DND-41 (cell line): ENCODE measurements at regions not wholly inside any gene's neighbourhood (a gene's known extent, or its start where the extent isn't known, plus 50 kb on each side); places are given as distances from the start of the nearest gene placed in this dataset.
"Not testable (repeated sequence)": the region's sequence is repeated elsewhere in the genome, so short reads cannot be mapped to it uniquely, and the experiment has no call there.

Experiments used
- ATAC-seq: fragments of 200-7000 bp; cut with Tn5 transposase; 3 replicates; pipeline ENCODE4 v1.9.1; 2021; ENCODE audit warnings: low read depth; ENCODE audit not compliant: insufficient read depth
- DNase-seq: peaks from one replicate; pipeline ENCODE4 v3.0.0-alpha.2; 2020
- H2AFZ ChIP-seq: 2 replicates; pipeline ENCODE4 v1.6.0; 2012; ENCODE audit warnings: low read depth, low read length
- H3K27ac ChIP-seq: 2 replicates; pipeline ENCODE4 v1.5.1; 2012; ENCODE audit warnings: low read length, inconsistent platforms
- H3K27me3 ChIP-seq: fragments of 200-600 bp; sonication (generic); 2 replicates; pipeline ENCODE4 v1.6.0; 2012; ENCODE audit warnings: low read length, mild to moderate bottlenecking, inconsistent platforms; ENCODE audit not compliant: insufficient read depth, poor library complexity
- H3K36me3 ChIP-seq: 2 replicates; pipeline ENCODE4 v1.5.1; 2012; ENCODE audit warnings: low read length, inconsistent platforms; ENCODE audit not compliant: insufficient read depth
- H3K4me1 ChIP-seq: 2 replicates; pipeline ENCODE4 v1.5.1; 2012; ENCODE audit warnings: mild to moderate bottlenecking, low read length; ENCODE audit not compliant: insufficient read depth
- H3K4me2 ChIP-seq: 2 replicates; pipeline ENCODE4 v1.6.0; 2012; ENCODE audit warnings: mild to moderate bottlenecking, moderate library complexity, low read length, inconsistent platforms; ENCODE audit not compliant: insufficient read depth
- H3K4me3 ChIP-seq, 2 experiments: fragments of 200-600 bp in 1 of 2; shearing (Covaris generic) in 1 of 2; 2 replicates each; pipeline ENCODE4 v1.5.1; 2012 to 2016; ENCODE audit warnings: inconsistent platforms in 2 of 2, low read length in 2 of 2, mild to moderate bottlenecking in 2 of 2, low read depth in 1 of 2, moderate library complexity in 1 of 2
- H3K79me2 ChIP-seq: 2 replicates; pipeline ENCODE4 v1.6.0; 2012; ENCODE audit warnings: low read length, inconsistent platforms; ENCODE audit not compliant: insufficient read depth
- H3K9ac ChIP-seq: 2 replicates; pipeline ENCODE4 v1.6.0; 2012; ENCODE audit warnings: low read depth, mild to moderate bottlenecking, inconsistent platforms, low read length, moderate library complexity
- H3K9me3 ChIP-seq: 2 replicates; pipeline ENCODE4 v1.5.1; 2012; ENCODE audit warnings: low read length, moderate library complexity, mild to moderate bottlenecking, inconsistent platforms; ENCODE audit not compliant: insufficient read depth, severe bottlenecking
- H4K20me1 ChIP-seq: 2 replicates; pipeline ENCODE4 v1.6.0; 2012; ENCODE audit warnings: low read length; ENCODE audit not compliant: insufficient read depth
- CTCF ChIP-seq: IDR thresholded peaks from 2 replicates; pipeline ENCODE4 v1.5.1; 2012; ENCODE audit warnings: borderline replicate concordance, low read length, moderate library complexity, mild to moderate bottlenecking; ENCODE audit not compliant: poor library complexity, severe bottlenecking; ENCODE audit errors: extremely low read depth
- EZH2 ChIP-seq: IDR thresholded peaks from 3 replicates; pipeline ENCODE4 v1.6.1; 2012; ENCODE audit warnings: borderline replicate concordance, low read depth, mild to moderate bottlenecking, moderate library complexity, low read length, inconsistent platforms; ENCODE audit not compliant: severe bottlenecking

- Histone ChIP-seq H3K9ac (no peak overlapping the region), H3K4me2 (no peak overlapping the region), H3K27ac (no peak overlapping the region), H2AFZ (no peak overlapping the region), H3K4me3 (no peak overlapping the region), H3K36me3 (no peaks in the 10 kb centered on the region), H3K4me1 (no peaks in the 10 kb centered on the region), H4K20me1 (no peaks in the 10 kb centered on the region), H3K27me3 (no peaks in the 10 kb centered on the region), H3K79me2 (no peaks in the 10 kb centered on the region), H3K9me3 (no peaks in the 10 kb centered on the region)
- ATAC-seq: no peak
- DNase-seq: no peak
- TF ChIP-seq EZH2 (no peak), CTCF (no peak)
Measured at GRCh38 chr2:188028739-188029138, 262.9 kb upstream of the GULP1 start.

- ATAC-seq: no peak
- H3K4me3 ChIP-seq: no peak overlapping the region
- H4K20me1 ChIP-seq: no peaks in the 10 kb centered on the region
- no peak overlapping the region for H3K27ac ChIP-seq
- TF ChIP-seq CTCF: no peak
- TF ChIP-seq EZH2: no peak
- H3K36me3 ChIP-seq: no peaks in the 10 kb centered on the region
- no peak overlapping the region for H3K9ac ChIP-seq
- H3K4me2 ChIP-seq: no peak overlapping the region
- no peaks in the 10 kb centered on the region for H3K9me3 ChIP-seq
- no peaks in the 10 kb centered on the region for H3K27me3 ChIP-seq
- no peaks in the 10 kb centered on the region for H3K4me1 ChIP-seq
- DNase-seq: no peak
- no peak overlapping the region for H2AFZ ChIP-seq
- no peaks in the 10 kb centered on the region for H3K79me2 ChIP-seq
Measured at GRCh38 chr2:188032306-188032705, 259.4 kb upstream of the GULP1 start.

- no peak overlapping the region for H2AFZ ChIP-seq
- H3K9ac ChIP-seq: no peak overlapping the region
- DNase-seq (no peak), ATAC-seq (no peak)
- H3K4me1 ChIP-seq: no peaks in the 10 kb centered on the region
- H3K4me3 ChIP-seq: no peak overlapping the region
- no peaks in the 10 kb centered on the region for H3K9me3 ChIP-seq
- TF ChIP-seq EZH2 (no peak), CTCF (no peak)
- H3K27ac ChIP-seq: no peak overlapping the region
- no peaks in the 10 kb centered on the region for H3K79me2 ChIP-seq
- H3K36me3 ChIP-seq: no peaks in the 10 kb centered on the region
- no peak overlapping the region for H3K4me2 ChIP-seq
- H3K27me3 ChIP-seq: no peaks in the 10 kb centered on the region
- H4K20me1 ChIP-seq: no peaks in the 10 kb centered on the region
Measured at GRCh38 chr2:188032786-188033185, 258.9 kb upstream of the GULP1 start.

GRCh38 chr2:188033240-188033639, 258.4 kb upstream of the GULP1 start:
- not testable (repeated sequence) for H4K20me1 ChIP-seq, H3K4me2 ChIP-seq, H3K27ac ChIP-seq, H3K36me3 ChIP-seq, ATAC-seq, H3K79me2 ChIP-seq, H3K4me1 ChIP-seq, H3K9me3 ChIP-seq, H3K4me3 ChIP-seq, H3K9ac ChIP-seq, H2AFZ ChIP-seq, DNase-seq, H3K27me3 ChIP-seq

GRCh38 chr2:188034102-188034501, 257.6 kb upstream of the GULP1 start:
- H3K4me1 ChIP-seq, H3K79me2 ChIP-seq, H3K9ac ChIP-seq, H3K9me3 ChIP-seq, H3K27ac ChIP-seq, H3K4me2 ChIP-seq, H3K36me3 ChIP-seq, DNase-seq, H3K4me3 ChIP-seq, H4K20me1 ChIP-seq, H3K27me3 ChIP-seq, ATAC-seq, H2AFZ ChIP-seq: not testable (repeated sequence)

GRCh38 chr2:188035377-188035776, 256.3 kb upstream of the GULP1 start:
- not testable (repeated sequence) for H3K4me2 ChIP-seq, H3K36me3 ChIP-seq, H3K9me3 ChIP-seq, DNase-seq, H3K4me1 ChIP-seq, H3K27me3 ChIP-seq, H3K4me3 ChIP-seq, H2AFZ ChIP-seq, H4K20me1 ChIP-seq, ATAC-seq, H3K79me2 ChIP-seq, H3K9ac ChIP-seq, H3K27ac ChIP-seq
